Vagina (tissue), 2 donors: ENCODE measurements at regions not wholly inside any gene's neighbourhood (a gene's known extent, or its start where the extent isn't known, plus 50 kb on each side); places are given as distances from the start of the nearest gene placed in this dataset.
"Not testable (repeated sequence)": the region's sequence is repeated elsewhere in the genome, so short reads cannot be mapped to it uniquely, and the experiment has no call there.

ENCODE experiments used
- DNase-seq, 2 donors: peaks; one replicate each; pipeline ENCODE4 v3.0.0-alpha.2; 2017; ENCODE audit errors: extremely low spot score in 2 of 2
- H3K27ac ChIP-seq: fragments of 200-600 bp; sonication (generic); one replicate; pipeline ENCODE4 v1.5.1; 2019
- H3K27me3 ChIP-seq: fragments of 200-600 bp; sonication (generic); one replicate; pipeline ENCODE4 v1.5.1; 2019
- H3K36me3 ChIP-seq, 2 donors: fragments of 200-600 bp; sonication (generic); one replicate each; pipeline ENCODE4 v1.5.1; 2017 to 2019
- H3K4me1 ChIP-seq: fragments of 200-600 bp; sonication (generic); one replicate; pipeline ENCODE4 v1.5.1; 2019
- H3K4me3 ChIP-seq, 2 donors: fragments of 200-600 bp; sonication (generic); 1 replicate in 1 of 2; 2 replicates in 1 of 2; pipeline ENCODE4 v1.5.1; 2016 to 2019
- H3K9me3 ChIP-seq: fragments of 200-600 bp; sonication (generic); one replicate; pipeline ENCODE4 v1.5.1; 2019
- CTCF ChIP-seq, 3 experiments: fragments of 450-650 bp in 2 of 3; fragments of 200-600 bp in 1 of 3; sonication (generic) in 1 of 3; IDR thresholded peaks; one replicate each; pipeline ENCODE4 v1.5.1; 2017 to 2019; ENCODE audit warnings: antibody characterized with exemption in 3 of 3, mild to moderate bottlenecking in 2 of 3, moderate library complexity in 2 of 3
- POLR2A ChIP-seq, 2 donors: fragments of 450-650 bp; IDR thresholded peaks; one replicate each; pipeline ENCODE4 v1.6.1; 2017; ENCODE audit warnings: antibody characterized with exemption in 2 of 2, mild to moderate bottlenecking in 2 of 2, moderate library complexity in 2 of 2
- POLR2AphosphoS5 ChIP-seq, 2 donors: sonication (generic); formaldehyde crosslinking; IDR thresholded peaks; one replicate each; pipeline ENCODE4 v1.9.0; 2017; ENCODE audit warnings: antibody characterized with exemption in 2 of 2, mild to moderate bottlenecking in 2 of 2, low read depth in 1 of 2; ENCODE audit not compliant: insufficient read depth in 1 of 2
- intact Hi-C: fragments of 100-400 bp; cut with DNase I; formaldehyde crosslinking; loops from one replicate; pipeline ENCODE4 v1.15.1; 2023

DNA sequence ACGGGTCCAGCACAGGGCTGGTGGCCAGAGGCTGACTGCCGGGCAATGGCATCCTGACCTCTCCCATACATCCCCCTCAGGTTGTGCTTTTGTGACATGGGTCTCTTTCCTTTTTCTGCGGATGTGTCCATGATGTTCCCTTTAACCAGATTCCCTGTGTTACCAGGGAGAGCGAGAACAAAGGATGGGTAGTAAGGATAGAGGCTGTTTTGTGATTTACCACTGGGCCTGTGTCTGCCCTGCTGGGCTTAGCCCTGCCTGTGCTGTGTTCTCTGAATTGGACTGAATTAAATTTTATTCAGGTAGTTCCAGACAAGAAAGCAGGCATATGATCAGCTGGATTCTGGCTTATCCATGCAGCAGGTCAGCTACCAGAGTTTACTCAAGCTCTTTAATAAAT lies 301.6 kb downstream of the RWDD3 start:
- no peak overlapping the region for H3K4me3 ChIP-seq
- DNase-seq: no peak
- H3K9me3 ChIP-seq: no peaks in the 10 kb centered on the region
- H3K27me3 ChIP-seq: no peaks in the 10 kb centered on the region
- intact Hi-C loops: no loop called here
- TF ChIP-seq CTCF (IDR thresholded peaks at IDR 0.05) (no peak), POLR2A (IDR thresholded peaks at IDR 0.05) (no peak)
- no peaks in the 10 kb centered on the region for H3K4me1 ChIP-seq
- no peaks in the 10 kb centered on the region for H3K36me3 ChIP-seq
- H3K27ac ChIP-seq: no peak overlapping the region

DNA sequence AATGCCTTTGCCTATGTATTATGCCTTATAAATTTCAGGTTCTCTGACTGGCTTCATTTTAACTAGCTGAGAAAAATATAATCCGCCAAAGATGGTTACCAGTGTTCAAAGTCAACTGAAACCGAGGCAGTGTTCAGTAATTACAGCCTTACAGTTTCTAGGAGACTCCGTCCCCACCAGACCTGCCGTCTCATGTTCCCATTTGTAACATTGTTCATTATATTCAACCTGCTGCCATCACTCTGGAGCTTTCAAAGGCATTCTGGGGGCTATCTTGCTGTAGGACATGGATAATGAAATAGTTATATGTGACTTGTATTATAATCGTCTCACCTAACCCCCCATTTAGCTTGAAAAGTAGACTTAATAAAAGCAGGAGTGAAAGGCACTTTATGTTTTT lies 302.5 kb downstream of the RWDD3 start:
- H3K9me3 ChIP-seq: no peaks in the 10 kb centered on the region
- intact Hi-C loops: no loop called here
- no peak overlapping the region for H3K4me3 ChIP-seq
- no peak for TF ChIP-seq POLR2AphosphoS5 (IDR thresholded peaks at IDR 0.05; ENCODE audit: insufficient read depth in 1 of 2, low read depth in 1 of 2)
- no peak for TF ChIP-seq CTCF (IDR thresholded peaks at IDR 0.05)
- no peak for TF ChIP-seq POLR2A (IDR thresholded peaks at IDR 0.05)
- H3K36me3 ChIP-seq: no peaks in the 10 kb centered on the region
- no peak for DNase-seq
- no peak overlapping the region for H3K27ac ChIP-seq
- H3K4me1 ChIP-seq: no peaks in the 10 kb centered on the region
- no peaks in the 10 kb centered on the region for H3K27me3 ChIP-seq

- TF ChIP-seq POLR2AphosphoS5 (IDR thresholded peaks at IDR 0.05; ENCODE audit: insufficient read depth in 1 of 2, low read depth in 1 of 2): no peak
- no peak for TF ChIP-seq CTCF (IDR thresholded peaks at IDR 0.05)
- no peak for TF ChIP-seq POLR2A (IDR thresholded peaks at IDR 0.05)
Observed at GRCh38 chr1:95537176-95537575, 303.2 kb downstream of the RWDD3 start.

GRCh38 chr1:95538242-95538641 lies 304.2 kb downstream of the RWDD3 start:
- H3K27ac ChIP-seq, H3K27me3 ChIP-seq, DNase-seq, H3K4me3 ChIP-seq, H3K4me1 ChIP-seq, intact Hi-C loops, H3K9me3 ChIP-seq, H3K36me3 ChIP-seq: not testable (repeated sequence)

More at GRCh38 chr1:95537176-95537575, 303.2 kb downstream of the RWDD3 start:
- Histone ChIP-seq H3K36me3 (no peaks in the 10 kb centered on the region), H3K27me3 (no peaks in the 10 kb centered on the region), H3K27ac (no peak overlapping the region), H3K9me3 (no peaks in the 10 kb centered on the region), H3K4me1 (no peaks in the 10 kb centered on the region), H3K4me3 (no peak overlapping the region)
- no peak for DNase-seq
- intact Hi-C loops: no loop called here

DNA sequence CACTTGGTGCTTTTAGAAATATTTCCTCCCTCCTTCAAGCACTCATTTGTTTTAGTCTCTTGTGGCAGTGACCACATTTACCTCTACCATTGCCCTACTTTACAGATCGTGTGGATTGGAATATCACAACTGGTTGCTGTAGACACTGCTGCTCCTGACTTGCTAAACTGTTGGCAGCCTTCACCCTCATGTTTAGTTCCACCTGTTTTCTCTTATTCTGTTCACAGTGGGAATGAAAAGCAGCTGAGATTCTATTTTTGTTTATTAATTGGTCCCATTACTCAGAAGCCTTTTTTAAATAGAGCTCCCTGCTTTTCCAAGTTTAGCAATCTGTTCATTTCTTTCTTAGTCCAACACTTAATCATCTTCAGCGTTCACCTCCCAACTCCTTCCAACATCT lies 308.9 kb downstream of the RWDD3 start:
- intact Hi-C loops: no loop called here
- Histone ChIP-seq H3K9me3 (no peaks in the 10 kb centered on the region), H3K4me1 (no peaks in the 10 kb centered on the region), H3K4me3 (no peak overlapping the region), H3K27me3 (no peaks in the 10 kb centered on the region), H3K27ac (no peak overlapping the region), H3K36me3 (no peaks in the 10 kb centered on the region)
- TF ChIP-seq POLR2A (IDR thresholded peaks at IDR 0.05): no peak
- no peak for TF ChIP-seq CTCF (IDR thresholded peaks at IDR 0.05)
- TF ChIP-seq POLR2AphosphoS5 (IDR thresholded peaks at IDR 0.05; ENCODE audit: insufficient read depth in 1 of 2, low read depth in 1 of 2): no peak
- no peak for DNase-seq

DNA sequence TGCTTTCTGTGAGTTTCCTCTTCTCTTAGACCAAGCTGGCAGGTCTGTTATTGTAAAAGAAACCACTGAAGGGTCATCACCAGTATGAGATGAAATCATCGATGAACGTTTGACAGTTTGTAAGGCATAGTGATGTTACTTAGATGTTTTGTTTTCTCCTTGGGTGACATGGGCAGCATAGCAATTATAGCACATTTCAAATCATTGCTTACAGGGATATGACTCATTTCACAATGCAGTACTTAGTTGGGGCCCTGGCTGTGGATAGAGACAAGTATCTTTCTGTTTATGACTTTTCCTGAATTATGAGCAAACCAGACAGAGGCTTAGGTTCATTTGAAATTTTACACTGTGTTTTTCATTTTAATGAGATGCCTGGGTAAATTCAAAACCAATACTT lies 313.0 kb downstream of the RWDD3 start:
- Histone ChIP-seq H3K27ac (no peak overlapping the region), H3K4me1 (no peaks in the 10 kb centered on the region), H3K36me3 (no peaks in the 10 kb centered on the region), H3K4me3 (no peak overlapping the region), H3K27me3 (no peaks in the 10 kb centered on the region), H3K9me3 (no peaks in the 10 kb centered on the region)
- intact Hi-C loops: no loop called here
- no peak for DNase-seq
- TF ChIP-seq CTCF (IDR thresholded peaks at IDR 0.05): no peak
- no peak for TF ChIP-seq POLR2AphosphoS5 (IDR thresholded peaks at IDR 0.05; ENCODE audit: insufficient read depth in 1 of 2, low read depth in 1 of 2)
